Stimulated activated effector memory CD8-positive, alpha-beta T cell treated with anti-CD3 and anti-CD28 coated beads, Interleukin-12 subunit alpha, Interleukin-12 subunit beta, amount 100 ng/mL, for 72 hours (primary cell): ENCODE measurements at regions not wholly inside any gene's neighbourhood (a gene's known extent, or its start where the extent isn't known, plus 50 kb on each side); places are given as distances from the start of the nearest gene placed in this dataset.

Source experiments
- ATAC-seq: fragments of 150-1000 bp; cut with Tn5 transposase; 2 replicates; pipeline ENCODE4 v1.10.0; 2021
- DNase-seq, 2 donors: peaks; one replicate each; pipeline ENCODE4 v3.0.0; 2021 to 2022; ENCODE audit warnings: low spot score in 2 of 2
- H3K27ac Mint-ChIP-seq: one replicate; pipeline ENCODE4 v1.8.0; 2022; ENCODE audit warnings: mild to moderate bottlenecking, mixed read lengths
- H3K36me3 Mint-ChIP-seq: one replicate; pipeline ENCODE4 v1.8.0; 2022; ENCODE audit warnings: mild to moderate bottlenecking, mixed read lengths
- H3K4me1 Mint-ChIP-seq: one replicate; pipeline ENCODE4 v1.8.0; 2022; ENCODE audit warnings: mixed read lengths
- H3K4me3 Mint-ChIP-seq: one replicate; pipeline ENCODE4 v1.8.0; 2022; ENCODE audit warnings: mild to moderate bottlenecking, mixed read lengths
- H3K9me3 Mint-ChIP-seq: one replicate; pipeline ENCODE4 v1.8.0; 2022; ENCODE audit warnings: mixed read lengths

- Mint-ChIP-seq H3K9me3 (peaks cover 5% of the 10 kb centered on the region), H3K36me3 (no peaks in the 10 kb centered on the region), H3K4me1 (no peaks in the 10 kb centered on the region)
These were observed 266.3 kb downstream of the EPM2A start for GRCh38 chr6:145469021-145469420.

GRCh38 chr6:145475794-145476396 lies 259.4 kb downstream of the EPM2A start:
- peaks cover 14% of the 10 kb centered on the region for H3K9me3 Mint-ChIP-seq
- H3K4me3 Mint-ChIP-seq, result no peak overlapping the region
- no peak overlapping the region for H3K27ac Mint-ChIP-seq
- no peaks in the 10 kb centered on the region for H3K4me1 Mint-ChIP-seq
- ATAC-seq (no peak), DNase-seq (no peak)
- no peaks in the 10 kb centered on the region for H3K36me3 Mint-ChIP-seq

More at GRCh38 chr6:145469021-145469420, 266.3 kb downstream of the EPM2A start:
- H3K4me3 Mint-ChIP-seq, result no peak overlapping the region
- DNase-seq (no peak), ATAC-seq (no peak)
- H3K27ac Mint-ChIP-seq, result no peak overlapping the region

GRCh38 chr6:145480024-145480423 lies 255.3 kb downstream of the EPM2A start:
- Mint-ChIP-seq H3K36me3 (no peaks in the 10 kb centered on the region), H3K27ac (no peak overlapping the region), H3K9me3 (peaks cover 11% of the 10 kb centered on the region), H3K4me3 (no peak overlapping the region), H3K4me1 (no peaks in the 10 kb centered on the region)
- no peak for ATAC-seq
- no peak for DNase-seq

GRCh38 chr6:145483191-145483996 lies 251.9 kb downstream of the EPM2A start:
- Mint-ChIP-seq H3K9me3 (peaks cover 10% of the 10 kb centered on the region), H3K36me3 (no peaks in the 10 kb centered on the region), H3K4me3 (no peak overlapping the region), H3K27ac (no peak overlapping the region), H3K4me1 (no peaks in the 10 kb centered on the region)
- DNase-seq, result no peak
- ATAC-seq, result no peak

- no peak overlapping the region for H3K4me3 Mint-ChIP-seq
- DNase-seq (no peak), ATAC-seq (no peak)
- H3K27ac Mint-ChIP-seq, result no peak overlapping the region
- H3K4me1 Mint-ChIP-seq, result no peaks in the 10 kb centered on the region
- H3K36me3 Mint-ChIP-seq, result no peaks in the 10 kb centered on the region
- peaks cover 10% of the 10 kb centered on the region for H3K9me3 Mint-ChIP-seq
These were observed 250.0 kb downstream of the EPM2A start for GRCh38 chr6:145485288-145485687.

- DNase-seq (no peak), ATAC-seq (no peak)
- no peaks in the 10 kb centered on the region for H3K36me3 Mint-ChIP-seq
- H3K27ac Mint-ChIP-seq, result no peak overlapping the region
- H3K9me3 Mint-ChIP-seq, result peaks cover 10% of the 10 kb centered on the region
- H3K4me3 Mint-ChIP-seq, result no peak overlapping the region
- no peaks in the 10 kb centered on the region for H3K4me1 Mint-ChIP-seq
These were observed 249.0 kb downstream of the EPM2A start for GRCh38 chr6:145486306-145486705.

- no peaks in the 10 kb centered on the region for H3K36me3 Mint-ChIP-seq
- no peak overlapping the region for H3K4me3 Mint-ChIP-seq
- H3K9me3 Mint-ChIP-seq, result peaks cover 14% of the 10 kb centered on the region
- no peak overlapping the region for H3K27ac Mint-ChIP-seq
- ATAC-seq (no peak), DNase-seq (no peak)
- no peaks in the 10 kb centered on the region for H3K4me1 Mint-ChIP-seq
These were observed 245.7 kb downstream of the EPM2A start for GRCh38 chr6:145489583-145489982.

GRCh38 chr6:145490068-145490467 lies 245.3 kb downstream of the EPM2A start:
- peaks cover 12% of the 10 kb centered on the region for H3K9me3 Mint-ChIP-seq
- DNase-seq, result no peak
- H3K4me1 Mint-ChIP-seq, result no peaks in the 10 kb centered on the region
- no peaks in the 10 kb centered on the region for H3K36me3 Mint-ChIP-seq
- H3K4me3 Mint-ChIP-seq, result no peak overlapping the region
- ATAC-seq, result no peak
- no peak overlapping the region for H3K27ac Mint-ChIP-seq

- no peak overlapping the region for H3K4me3 Mint-ChIP-seq
- ATAC-seq, result no peak
- H3K27ac Mint-ChIP-seq, result no peak overlapping the region
- DNase-seq, result no peak
- H3K36me3 Mint-ChIP-seq, result no peaks in the 10 kb centered on the region
- peaks cover 9% of the 10 kb centered on the region for H3K9me3 Mint-ChIP-seq
- no peaks in the 10 kb centered on the region for H3K4me1 Mint-ChIP-seq
These were observed 244.2 kb downstream of the EPM2A start for GRCh38 chr6:145491126-145491525.

GRCh38 chr6:145497006-145497405 lies 238.3 kb downstream of the EPM2A start:
- peaks cover 7% of the 10 kb centered on the region for H3K9me3 Mint-ChIP-seq
- H3K4me1 Mint-ChIP-seq, result no peaks in the 10 kb centered on the region
- no peak overlapping the region for H3K4me3 Mint-ChIP-seq
- H3K36me3 Mint-ChIP-seq, result no peaks in the 10 kb centered on the region
- DNase-seq (no peak), ATAC-seq (no peak)
- no peak overlapping the region for H3K27ac Mint-ChIP-seq

- no peak overlapping the region for H3K27ac Mint-ChIP-seq
- DNase-seq (no peak), ATAC-seq (no peak)
- no peaks in the 10 kb centered on the region for H3K4me1 Mint-ChIP-seq
- peaks cover 7% of the 10 kb centered on the region for H3K9me3 Mint-ChIP-seq
- H3K36me3 Mint-ChIP-seq, result no peaks in the 10 kb centered on the region
- no peak overlapping the region for H3K4me3 Mint-ChIP-seq
These were observed 236.9 kb downstream of the EPM2A start for GRCh38 chr6:145498425-145498824.

GRCh38 chr6:145502416-145502815 lies 232.9 kb downstream of the EPM2A start:
- H3K36me3 Mint-ChIP-seq, result no peaks in the 10 kb centered on the region
- peaks cover 8% of the 10 kb centered on the region for H3K9me3 Mint-ChIP-seq
- no peak overlapping the region for H3K27ac Mint-ChIP-seq
- no peak overlapping the region for H3K4me3 Mint-ChIP-seq
- no peak for DNase-seq
- no peaks in the 10 kb centered on the region for H3K4me1 Mint-ChIP-seq
- ATAC-seq, result no peak

- Mint-ChIP-seq H3K36me3 (no peaks in the 10 kb centered on the region), H3K4me3 (no peak overlapping the region), H3K27ac (no peak overlapping the region), H3K4me1 (no peaks in the 10 kb centered on the region), H3K9me3 (peaks cover 11% of the 10 kb centered on the region)
- ATAC-seq (no peak), DNase-seq (no peak)
These were observed 229.2 kb downstream of the EPM2A start for GRCh38 chr6:145506136-145506535.

GRCh38 chr6:145506565-145506964 lies 228.8 kb downstream of the EPM2A start:
- no peak for DNase-seq
- no peak overlapping the region for H3K4me3 Mint-ChIP-seq
- H3K36me3 Mint-ChIP-seq, result no peaks in the 10 kb centered on the region
- no peak for ATAC-seq
- H3K27ac Mint-ChIP-seq, result no peak overlapping the region
- no peaks in the 10 kb centered on the region for H3K4me1 Mint-ChIP-seq
- H3K9me3 Mint-ChIP-seq, result peaks cover 11% of the 10 kb centered on the region

GRCh38 chr6:145507239-145507638 lies 228.1 kb downstream of the EPM2A start:
- DNase-seq (no peak), ATAC-seq (no peak)
- Mint-ChIP-seq H3K4me1 (no peaks in the 10 kb centered on the region), H3K36me3 (no peaks in the 10 kb centered on the region), H3K27ac (no peak overlapping the region), H3K4me3 (no peak overlapping the region), H3K9me3 (peaks cover 15% of the 10 kb centered on the region)

GRCh38 chr6:145508107-145508506 lies 227.2 kb downstream of the EPM2A start:
- H3K4me1 Mint-ChIP-seq, result no peaks in the 10 kb centered on the region
- DNase-seq (no peak), ATAC-seq (no peak)
- peaks cover 15% of the 10 kb centered on the region for H3K9me3 Mint-ChIP-seq
- no peaks in the 10 kb centered on the region for H3K36me3 Mint-ChIP-seq
- H3K4me3 Mint-ChIP-seq, result no peak overlapping the region
- H3K27ac Mint-ChIP-seq, result no peak overlapping the region
